HepG2 (cell line): ENCODE measurements at regions not wholly inside any gene's neighbourhood (a gene's known extent, or its start where the extent isn't known, plus 50 kb on each side); places are given as distances from the start of the nearest gene placed in this dataset.

ENCODE experiments used
- ATAC-seq: fragments of 200-7000 bp; cut with Tn5 transposase; 3 replicates; pipeline ENCODE4 v1.9.1; 2020; ENCODE audit warnings: mild to moderate bottlenecking, moderate library complexity
- BruUV-seq: library from RNA; stranded (reverse); fragments of 400-500 nt; replicated peaks from 2 replicates; lab custom pipeline; 2021; lab: Mats Ljungman, UMichigan
- CTCF ChIA-PET: fragments of 300-600 bp; formaldehyde crosslinking; extraction: SDS; loops from one replicate; lab custom pipeline; 2021; ENCODE audit warnings: low total read pairs, inconsistent platforms, low intra/inter-chr PET ratio; lab: Yijun Ruan, JAX
- POLR2A ChIA-PET: fragments of 350-600 bp; sonication (Branson Sonifier 250); formaldehyde crosslinking; loops from one replicate; lab custom pipeline; 2020; ENCODE audit warnings: antibody characterized with exemption, inconsistent platforms; lab: Yijun Ruan, JAX
- DNase-seq: peaks from one replicate; pipeline ENCODE4 v3.0.0-alpha.2; 2015; ENCODE audit warnings: low spot score
- FAIRE-seq: peaks from 3 replicates; lab custom pipeline; 2011; peaks lifted over from hg19 to GRCh38; lab: Jason Lieb, UNC
- H2AFZ ChIP-seq: one replicate; pipeline ENCODE4 v1.6.1; 2011; ENCODE audit warnings: low read length, inconsistent platforms
- H3K27ac ChIP-seq: fragments of 300-600 bp; 3 replicates; pipeline ENCODE4 v1.8.0; 2011; ENCODE audit warnings: mixed run types, mild to moderate bottlenecking, mixed read lengths, low read length, inconsistent platforms; ENCODE audit not compliant: insufficient read depth; ENCODE audit errors: extremely low read length
- H3K27me3 ChIP-seq, 2 experiments: fragments of 200-600 bp in 1 of 2; 2 replicates in 1 of 2; 3 replicates in 1 of 2; pipeline versions ENCODE4 v1.6.0 to v1.8.0; 2011; ENCODE audit warnings: low read length in 2 of 2, mild to moderate bottlenecking in 2 of 2, moderate library complexity in 2 of 2, inconsistent platforms in 1 of 2; ENCODE audit not compliant: insufficient read depth in 2 of 2, control insufficient read depth in 1 of 2
- H3K36me3 ChIP-seq, 2 experiments: fragments of 200-600 bp in 1 of 2; replicated peaks in 1 of 2; 2 replicates in 1 of 2; 3 replicates in 1 of 2; pipeline versions ENCODE4 v1.5.1 to v1.8.0; 2011; ENCODE audit warnings: low read length in 2 of 2, inconsistent platforms in 1 of 2; ENCODE audit not compliant: insufficient read depth in 2 of 2, control insufficient read depth in 1 of 2
- H3K4me1 ChIP-seq: 2 replicates; pipeline ENCODE4 v1.5.1; 2012; ENCODE audit warnings: low read length, inconsistent platforms; ENCODE audit not compliant: insufficient read depth
- H3K4me2 ChIP-seq: 2 replicates; pipeline ENCODE4 v1.6.0; 2011; ENCODE audit warnings: low read depth, low read length, inconsistent platforms
- H3K4me3 ChIP-seq, 3 experiments: fragments of 200-600 bp in 1 of 3; sonication (generic), shearing (Covaris generic) in 1 of 3; replicated peaks in 1 of 3; 2 replicates each; pipeline ENCODE4 v1.5.1; 2011 to 2016; ENCODE audit warnings: low read length in 3 of 3, inconsistent platforms in 2 of 3, low read depth in 2 of 3, mild to moderate bottlenecking in 2 of 3, control low read depth in 1 of 3, mixed read lengths in 1 of 3; ENCODE audit not compliant: insufficient read depth in 1 of 3
- H3K79me2 ChIP-seq: one replicate; pipeline ENCODE4 v1.6.1; 2011; ENCODE audit warnings: low read length, inconsistent platforms; ENCODE audit not compliant: insufficient read depth
- H3K9ac ChIP-seq: 2 replicates; pipeline ENCODE4 v1.6.0; 2011; ENCODE audit warnings: mild to moderate bottlenecking, low read depth, low read length, inconsistent platforms; ENCODE audit not compliant: insufficient read depth
- H3K9me3 ChIP-seq: 2 replicates; pipeline ENCODE4 v1.5.1; 2012; ENCODE audit warnings: mild to moderate bottlenecking, low read length
- H4K20me1 ChIP-seq: 2 replicates; pipeline ENCODE4 v1.6.0; 2011; ENCODE audit warnings: inconsistent platforms, mild to moderate bottlenecking, low read length, moderate library complexity; ENCODE audit not compliant: insufficient read depth
- BCL6 ChIP-seq: IDR thresholded peaks from 2 replicates; pipeline ENCODE4 v1.6.1; 2016; ENCODE audit warnings: missing genetic modification reagents, missing compliant biosample characterization
- CC2D1A ChIP-seq: sonication (generic); formaldehyde crosslinking; IDR thresholded peaks from 2 replicates; pipeline ENCODE4 v1.8.1; 2023; ENCODE audit warnings: mild to moderate bottlenecking, missing genetic modification reagents
- ERF ChIP-seq: IDR thresholded peaks from 2 replicates; pipeline ENCODE4 v1.6.1; 2018; ENCODE audit warnings: missing biosample characterization, missing genetic modification reagents
- HNRNPUL1 ChIP-seq: fragments of 200-400 bp; formaldehyde crosslinking; IDR thresholded peaks from 2 replicates; pipeline ENCODE4 v1.6.1; 2017; ENCODE audit warnings: low read depth, mild to moderate bottlenecking, low read length, moderate library complexity
- IKZF1 ChIP-seq: fragments of 450-650 bp; IDR thresholded peaks from 2 replicates; pipeline ENCODE4 v1.7.1; 2016
- KLF11 ChIP-seq: IDR thresholded peaks from 2 replicates; pipeline ENCODE4 v1.6.1; 2016; ENCODE audit warnings: missing compliant biosample characterization
- REPIN1 ChIP-seq: sonication (generic); formaldehyde crosslinking; IDR thresholded peaks from 2 replicates; pipeline ENCODE4 v1.8.0; 2022; ENCODE audit warnings: missing genetic modification reagents, low read depth, mild to moderate bottlenecking, borderline replicate concordance
- SP2 ChIP-seq: sonication (generic); formaldehyde crosslinking; IDR thresholded peaks from 2 replicates; pipeline ENCODE4 v1.5.1; 2020; ENCODE audit warnings: mild to moderate bottlenecking, missing genetic modification reagents
- SYNCRIP ChIP-seq: fragments of 200-400 bp; formaldehyde crosslinking; IDR thresholded peaks from 2 replicates; pipeline ENCODE4 v1.6.1; 2018; ENCODE audit warnings: mild to moderate bottlenecking, low read depth, low read length; ENCODE audit not compliant: insufficient read depth
- TEAD3 ChIP-seq: optimal IDR thresholded peaks from 2 replicates; pipeline ENCODE3; 2016; ENCODE audit warnings: borderline replicate concordance
- ZNF24 ChIP-seq: fragments of 450-650 bp; IDR thresholded peaks from 2 replicates; pipeline ENCODE4 v1.6.1; 2017; ENCODE audit warnings: antibody characterized with exemption, mild to moderate bottlenecking
- ZNF260 ChIP-seq: sonication (generic); formaldehyde crosslinking; IDR thresholded peaks from 2 replicates; pipeline ENCODE4 v1.4.0; 2020; ENCODE audit warnings: missing genetic modification reagents, low read depth, mild to moderate bottlenecking, borderline replicate concordance
- ZNF33A ChIP-seq: sonication (generic); formaldehyde crosslinking; IDR thresholded peaks from 2 replicates; pipeline ENCODE4 v1.5.1; 2020; ENCODE audit warnings: missing genetic modification reagents, mild to moderate bottlenecking, moderate library complexity, borderline replicate concordance
- ZNF850 ChIP-seq: sonication (generic); formaldehyde crosslinking; conservative IDR thresholded peaks from 2 replicates; pipeline ENCODE4 v1.9.0; 2021; ENCODE audit warnings: mild to moderate bottlenecking, missing genetic modification reagents
- ZNF878 ChIP-seq: sonication (generic); formaldehyde crosslinking; IDR thresholded peaks from 2 replicates; pipeline ENCODE4 v1.8.1; 2023; ENCODE audit warnings: mild to moderate bottlenecking, missing genetic modification reagents, moderate library complexity
- ZSCAN21 ChIP-seq: sonication (generic); formaldehyde crosslinking; IDR thresholded peaks from 2 replicates; pipeline ENCODE4 v1.8.0; 2022; ENCODE audit warnings: mild to moderate bottlenecking, missing genetic modification reagents, moderate library complexity, borderline replicate concordance
- WGBS: methylation state at CpG from one replicate; pipeline ENCODE4 v1.1.6; 2017; ENCODE audit warnings: low lambda C conversion rate; 5-methylcytosine and 5-hydroxymethylcytosine counted together
- in situ Hi-C: cut with HindIII; loops from 2 replicates; pipeline ENCODE4 v1.10.0; 2017; ENCODE audit warnings: low pct_unique_long_range_greater_than_20kb; ENCODE audit not compliant: extremely low pct_ligation_motif_present
- intact Hi-C: fragments of 100-400 bp; cut with micrococcal nuclease; formaldehyde crosslinking; loops from one replicate; pipeline ENCODE4 v1.10.0; 2022; ENCODE audit not compliant: unreplicated experiment
- TF ChIP-seq, protein P1 (sequence below): sonication (generic); formaldehyde crosslinking; IDR thresholded peaks from 2 replicates; pipeline ENCODE4 v1.8.0; 2022; ENCODE audit warnings: mild to moderate bottlenecking, missing genetic modification reagents, borderline replicate concordance
- TF ChIP-seq, protein P2 (sequence below): sonication (generic); formaldehyde crosslinking; IDR thresholded peaks from 2 replicates; pipeline ENCODE4 v1.5.1; 2020; ENCODE audit warnings: missing genetic modification reagents, mild to moderate bottlenecking, borderline replicate concordance

DNA sequence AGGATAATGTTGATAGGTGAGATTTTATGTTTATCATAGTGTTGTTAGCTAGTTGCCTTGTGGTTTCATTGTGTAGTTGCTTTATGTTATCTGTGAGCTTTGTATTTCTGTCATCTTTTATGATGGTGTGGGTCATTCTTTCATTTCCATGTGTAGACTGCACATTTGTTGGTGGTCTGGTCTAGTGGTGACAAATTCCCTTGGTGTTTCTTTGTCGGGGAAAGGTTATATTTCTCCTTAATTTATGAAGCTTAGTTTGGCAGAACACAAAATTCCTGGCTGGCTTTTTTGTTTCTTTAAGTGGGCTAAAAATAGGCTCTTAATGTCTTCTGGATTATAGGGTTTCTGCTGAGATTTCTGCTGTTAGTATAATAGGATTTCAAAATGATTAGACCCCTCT is 347.2 kb upstream of the ADAMTS5 start (continued):
- TF ChIP-seq REPIN1 (CRISPR knock-in tag) = no peak
- TF ChIP-seq, all 625 proteins: peak for 0

DNA sequence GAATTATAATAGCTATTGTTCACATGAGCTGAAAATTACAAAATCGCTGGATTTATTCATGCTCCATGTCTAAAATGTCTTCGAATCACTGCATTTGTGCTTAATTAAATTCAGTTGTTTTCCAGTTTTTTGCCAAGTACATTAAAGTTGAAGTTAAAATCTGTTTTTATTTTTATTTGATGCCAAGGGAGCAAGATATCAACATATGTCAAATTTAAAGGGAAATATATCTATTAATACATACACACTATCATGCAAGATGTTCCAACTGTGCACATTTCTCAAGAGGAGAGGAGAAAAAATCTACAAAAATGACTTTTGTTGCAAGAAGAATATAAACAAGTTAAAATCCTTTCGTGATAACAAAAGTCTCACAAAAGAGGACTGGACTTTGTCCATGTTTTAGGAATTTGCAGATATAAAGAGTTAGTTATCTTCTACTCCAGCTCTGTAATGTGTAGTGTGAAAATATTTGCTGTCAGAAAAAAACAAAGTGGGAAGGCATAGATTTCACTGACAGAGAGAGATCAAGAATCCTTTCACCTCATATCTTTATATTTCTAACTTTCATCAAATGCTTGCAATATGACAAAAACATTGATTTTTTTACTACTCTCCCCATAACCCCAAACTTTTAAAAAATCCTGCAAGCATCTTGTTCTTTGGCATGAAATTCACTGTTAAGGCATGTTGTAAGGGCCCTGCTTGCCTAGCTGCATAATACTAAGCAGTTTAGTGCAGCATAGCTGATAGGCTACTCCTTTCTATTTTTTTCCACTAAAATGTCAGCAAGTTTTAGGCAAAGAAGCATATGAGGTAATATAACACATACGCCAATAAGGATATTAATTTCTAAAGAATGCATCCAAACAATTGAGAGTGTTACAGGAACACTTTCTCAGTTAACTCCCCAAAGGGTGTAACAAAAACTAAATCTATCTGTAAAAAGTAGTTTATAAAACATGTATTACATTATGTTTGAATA is 340.2 kb upstream of the ADAMTS5 start:
- no peaks in the 10 kb centered on the region for H3K4me1 ChIP-seq
- POLR2A ChIA-PET = no interaction called here

More for the DNA sequence above, 340.2 kb upstream of the ADAMTS5 start:
- Histone ChIP-seq H4K20me1 (no peaks in the 10 kb centered on the region), H3K79me2 (no peaks in the 10 kb centered on the region), H3K9me3 (peaks cover 90% of the 10 kb centered on the region), H3K36me3 (no peaks in the 10 kb centered on the region), H3K9ac (no peak overlapping the region), H2AFZ (no peak overlapping the region), H3K27me3 (no peaks in the 10 kb centered on the region), H3K4me2 (no peak overlapping the region), H3K4me3 (no peak overlapping the region), H3K27ac (no peak overlapping the region)
- FAIRE-seq (no peak), ATAC-seq (no peak), DNase-seq (no peak)
- in situ Hi-C loops (no loop called here), intact Hi-C loops (no loop called here)
- BruUV-seq = no TSS peak
- 11% methylated on average over 4 of the region's 4 CpGs for WGBS
- CTCF ChIA-PET = no interaction called here
- TF ChIP-seq KLF11 (CRISPR knock-in tag) (no peak), SP2 (CRISPR knock-in tag) (no peak), TEAD3 (CRISPR knock-in tag) (no peak), CC2D1A (CRISPR knock-in tag) (no peak), ZNF878 (CRISPR knock-in tag) (no peak), ZNF260 (CRISPR knock-in tag) (no peak), HNRNPUL1 (no peak), ZNF24 (no peak), SYNCRIP (no peak), ZSCAN21 (CRISPR knock-in tag) (no peak), ERF (CRISPR knock-in tag) (no peak), ZNF33A (CRISPR knock-in tag) (no peak), IKZF1 (no peak), ZNF850 (CRISPR knock-in tag) (no peak), BCL6 (CRISPR knock-in tag) (no peak)
- TF ChIP-seq, protein P1, sequence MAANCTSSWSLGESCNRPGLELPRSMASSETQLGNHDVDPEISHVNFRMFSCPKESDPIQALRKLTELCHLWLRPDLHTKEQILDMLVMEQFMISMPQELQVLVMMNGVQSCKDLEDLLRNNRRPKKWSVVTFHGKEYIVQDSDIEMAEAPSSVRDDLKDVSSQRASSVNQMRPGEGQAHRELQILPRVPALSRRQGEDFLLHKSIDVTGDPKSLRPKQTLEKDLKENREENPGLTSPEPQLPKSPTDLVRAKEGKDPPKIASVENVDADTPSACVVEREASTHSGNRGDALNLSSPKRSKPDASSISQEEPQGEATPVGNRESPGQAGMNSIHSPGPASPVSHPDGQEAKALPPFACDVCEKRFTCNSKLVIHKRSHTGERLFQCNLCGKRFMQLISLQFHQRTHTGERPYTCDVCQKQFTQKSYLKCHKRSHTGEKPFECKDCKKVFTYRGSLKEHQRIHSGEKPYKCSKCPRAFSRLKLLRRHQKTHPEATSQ = no peak
- TF ChIP-seq, protein P2, sequence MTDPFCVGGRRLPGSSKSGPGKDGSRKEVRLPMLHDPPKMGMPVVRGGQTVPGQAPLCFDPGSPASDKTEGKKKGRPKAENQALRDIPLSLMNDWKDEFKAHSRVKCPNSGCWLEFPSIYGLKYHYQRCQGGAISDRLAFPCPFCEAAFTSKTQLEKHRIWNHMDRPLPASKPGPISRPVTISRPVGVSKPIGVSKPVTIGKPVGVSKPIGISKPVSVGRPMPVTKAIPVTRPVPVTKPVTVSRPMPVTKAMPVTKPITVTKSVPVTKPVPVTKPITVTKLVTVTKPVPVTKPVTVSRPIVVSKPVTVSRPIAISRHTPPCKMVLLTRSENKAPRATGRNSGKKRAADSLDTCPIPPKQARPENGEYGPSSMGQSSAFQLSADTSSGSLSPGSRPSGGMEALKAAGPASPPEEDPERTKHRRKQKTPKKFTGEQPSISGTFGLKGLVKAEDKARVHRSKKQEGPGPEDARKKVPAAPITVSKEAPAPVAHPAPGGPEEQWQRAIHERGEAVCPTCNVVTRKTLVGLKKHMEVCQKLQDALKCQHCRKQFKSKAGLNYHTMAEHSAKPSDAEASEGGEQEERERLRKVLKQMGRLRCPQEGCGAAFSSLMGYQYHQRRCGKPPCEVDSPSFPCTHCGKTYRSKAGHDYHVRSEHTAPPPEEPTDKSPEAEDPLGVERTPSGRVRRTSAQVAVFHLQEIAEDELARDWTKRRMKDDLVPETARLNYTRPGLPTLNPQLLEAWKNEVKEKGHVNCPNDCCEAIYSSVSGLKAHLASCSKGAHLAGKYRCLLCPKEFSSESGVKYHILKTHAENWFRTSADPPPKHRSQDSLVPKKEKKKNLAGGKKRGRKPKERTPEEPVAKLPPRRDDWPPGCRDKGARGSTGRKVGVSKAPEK (CRISPR knock-in tag) = no peak
